HG03139 (cell line): ENCODE measurements at regions not wholly inside any gene's neighbourhood (a gene's known extent, or its start where the extent isn't known, plus 50 kb on each side); places are given as distances from the start of the nearest gene placed in this dataset.
A peak's percentile ranks its signal among the peaks of the same experiment; 100 is the strongest.

Experiments
- ATAC-seq: cut with Tn5 transposase; IDR thresholded peaks from one replicate; pipeline ENCODE4 v1.9.1; 2021; ENCODE audit not compliant: unreplicated experiment

- ATAC-seq, result no peak
These were observed 549.9 kb downstream of the TNS1 start for GRCh38 chr2:217452928-217453327.

- ATAC-seq, result no peak
These were observed 551.1 kb downstream of the TNS1 start for GRCh38 chr2:217451666-217452065.

GRCh38 chr2:217449444-217449843, 553.4 kb downstream of the TNS1 start:
- ATAC-seq, result no peak

- ATAC-seq, result no peak
These were observed 553.9 kb downstream of the TNS1 start for GRCh38 chr2:217448860-217449259.

- ATAC-seq, result no peak
These were observed 557.1 kb downstream of the TNS1 start for GRCh38 chr2:217445723-217446122.

GRCh38 chr2:217444932-217445331, 557.9 kb downstream of the TNS1 start:
- ATAC-seq, result peak; percentile 81

- no peak for ATAC-seq
These were observed 558.3 kb downstream of the TNS1 start for GRCh38 chr2:217444509-217444908.

GRCh38 chr2:217443601-217444000, 559.2 kb downstream of the TNS1 start:
- ATAC-seq, result no peak

- no peak for ATAC-seq
These were observed 562.8 kb downstream of the TNS1 start for GRCh38 chr2:217440000-217440399.

- ATAC-seq, result peak; percentile 48
These were observed 564.0 kb downstream of the TNS1 start for GRCh38 chr2:217438821-217439220.

GRCh38 chr2:217438136-217438535, 564.7 kb downstream of the TNS1 start:
- no peak for ATAC-seq

- ATAC-seq, result no peak
These were observed 565.4 kb downstream of the TNS1 start for GRCh38 chr2:217437290-217437870.

- no peak for ATAC-seq
These were observed 566.4 kb downstream of the TNS1 start for GRCh38 chr2:217436386-217436785.

GRCh38 chr2:217434180-217434975, 568.4 kb downstream of the TNS1 start:
- ATAC-seq, result peak; percentile 92

- ATAC-seq, result no peak
These were observed 569.3 kb downstream of the TNS1 start for GRCh38 chr2:217433522-217433921.

- no peak for ATAC-seq
These were observed 571.1 kb downstream of the TNS1 start for GRCh38 chr2:217431577-217432269.

GRCh38 chr2:217430916-217431576, 571.2 kb upstream of the TNP1 start:
- ATAC-seq, result no peak

- no peak for ATAC-seq
These were observed 570.2 kb upstream of the TNP1 start for GRCh38 chr2:217429981-217430500.

GRCh38 chr2:217421834-217422233, 562.0 kb upstream of the TNP1 start:
- no peak for ATAC-seq

- ATAC-seq, result no peak
These were observed 561.0 kb upstream of the TNP1 start for GRCh38 chr2:217420854-217421253.

GRCh38 chr2:217419055-217419671, 559.3 kb upstream of the TNP1 start:
- no peak for ATAC-seq
